WERI-Rb-1 (cell line): ENCODE measurements at regions not wholly inside any gene's neighbourhood (a gene's known extent, or its start where the extent isn't known, plus 50 kb on each side); places are given as distances from the start of the nearest gene placed in this dataset.

Source experiments
- DNase-seq: peaks from one replicate; pipeline ENCODE4 v3.0.0-alpha.2; 2020
- H3K27ac ChIP-seq: fragments of 250-450 bp; sonication (Bioruptor Pico); 2 replicates; pipeline ENCODE4 v1.5.1; 2020; ENCODE audit warnings: mild to moderate bottlenecking, moderate library complexity
- H3K27me3 ChIP-seq: fragments of 250-450 bp; sonication (Bioruptor Pico); 2 replicates; pipeline ENCODE4 v1.5.1; 2021; ENCODE audit warnings: mild to moderate bottlenecking, low read depth, moderate library complexity; ENCODE audit not compliant: insufficient read depth, severe bottlenecking
- H3K36me3 ChIP-seq: fragments of 250-450 bp; sonication (Bioruptor Pico); 2 replicates; pipeline ENCODE4 v1.5.1; 2020; ENCODE audit warnings: mild to moderate bottlenecking, moderate library complexity
- H3K4me3 ChIP-seq: 2 replicates; pipeline ENCODE4 v1.5.1; 2011; ENCODE audit warnings: low read depth, mild to moderate bottlenecking, control low read depth, low read length
- H3K9me3 ChIP-seq: fragments of 250-450 bp; sonication (Bioruptor Pico); 2 replicates; pipeline ENCODE4 v1.5.1; 2021; ENCODE audit warnings: mild to moderate bottlenecking, moderate library complexity; ENCODE audit not compliant: severe bottlenecking
- TF ChIP-seq, protein P1 (sequence below): IDR thresholded peaks from 2 replicates; pipeline ENCODE4 v1.5.1; 2011; ENCODE audit warnings: low read depth, mild to moderate bottlenecking, control low read depth, inconsistent platforms, low read length

- no peak overlapping the region for H3K4me3 ChIP-seq
- no peak overlapping the region for H3K27ac ChIP-seq
- no peak for DNase-seq
- TF ChIP-seq, protein P1, sequence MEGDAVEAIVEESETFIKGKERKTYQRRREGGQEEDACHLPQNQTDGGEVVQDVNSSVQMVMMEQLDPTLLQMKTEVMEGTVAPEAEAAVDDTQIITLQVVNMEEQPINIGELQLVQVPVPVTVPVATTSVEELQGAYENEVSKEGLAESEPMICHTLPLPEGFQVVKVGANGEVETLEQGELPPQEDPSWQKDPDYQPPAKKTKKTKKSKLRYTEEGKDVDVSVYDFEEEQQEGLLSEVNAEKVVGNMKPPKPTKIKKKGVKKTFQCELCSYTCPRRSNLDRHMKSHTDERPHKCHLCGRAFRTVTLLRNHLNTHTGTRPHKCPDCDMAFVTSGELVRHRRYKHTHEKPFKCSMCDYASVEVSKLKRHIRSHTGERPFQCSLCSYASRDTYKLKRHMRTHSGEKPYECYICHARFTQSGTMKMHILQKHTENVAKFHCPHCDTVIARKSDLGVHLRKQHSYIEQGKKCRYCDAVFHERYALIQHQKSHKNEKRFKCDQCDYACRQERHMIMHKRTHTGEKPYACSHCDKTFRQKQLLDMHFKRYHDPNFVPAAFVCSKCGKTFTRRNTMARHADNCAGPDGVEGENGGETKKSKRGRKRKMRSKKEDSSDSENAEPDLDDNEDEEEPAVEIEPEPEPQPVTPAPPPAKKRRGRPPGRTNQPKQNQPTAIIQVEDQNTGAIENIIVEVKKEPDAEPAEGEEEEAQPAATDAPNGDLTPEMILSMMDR: no peak
- no peaks in the 10 kb centered on the region for H3K36me3 ChIP-seq
- H3K9me3 ChIP-seq: no peaks in the 10 kb centered on the region
- peaks cover 2% of the 10 kb centered on the region for H3K27me3 ChIP-seq
These were observed 491.9 kb downstream of the MID1IP1 start for GRCh38 chrX:39293203-39293602.

- no peak for DNase-seq
- Histone ChIP-seq H3K27me3 (peaks cover 2% of the 10 kb centered on the region), H3K36me3 (no peaks in the 10 kb centered on the region), H3K4me3 (no peak overlapping the region), H3K9me3 (no peaks in the 10 kb centered on the region), H3K27ac (no peak overlapping the region)
- TF ChIP-seq, protein P1: no peak
These were observed 495.2 kb downstream of the MID1IP1 start for GRCh38 chrX:39296472-39296871.

DNA sequence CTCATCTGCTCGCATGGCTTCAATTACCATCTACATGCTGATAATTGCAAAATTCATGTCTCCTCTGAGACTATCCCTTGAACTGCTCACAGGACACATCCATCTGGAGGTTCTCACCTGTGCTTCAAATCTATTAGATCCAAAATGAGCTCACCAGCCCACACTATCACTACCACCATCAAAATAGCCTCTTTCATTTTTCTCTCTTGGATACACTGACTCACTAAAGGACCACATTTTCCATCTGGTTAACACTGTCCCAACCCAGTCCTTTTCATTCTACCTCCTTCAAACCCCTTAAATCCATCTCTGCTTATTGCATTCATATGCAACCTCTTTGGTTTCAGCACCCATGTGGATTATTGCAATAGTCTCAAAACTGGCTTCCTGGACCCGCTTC is 497.6 kb downstream of the MID1IP1 start:
- Histone ChIP-seq H3K27ac (no peak overlapping the region), H3K36me3 (no peaks in the 10 kb centered on the region), H3K4me3 (no peak overlapping the region), H3K9me3 (peaks cover 15% of the 10 kb centered on the region), H3K27me3 (peaks cover 2% of the 10 kb centered on the region)
- DNase-seq: no peak
- TF ChIP-seq, protein P1: no peak

GRCh38 chrX:39299615-39300014 is 498.4 kb downstream of the MID1IP1 start:
- TF ChIP-seq, protein P1: no peak
- DNase-seq: no peak
- Histone ChIP-seq H3K27ac (no peak overlapping the region), H3K9me3 (peaks cover 15% of the 10 kb centered on the region), H3K36me3 (no peaks in the 10 kb centered on the region), H3K4me3 (no peak overlapping the region), H3K27me3 (peaks cover 2% of the 10 kb centered on the region)

DNA sequence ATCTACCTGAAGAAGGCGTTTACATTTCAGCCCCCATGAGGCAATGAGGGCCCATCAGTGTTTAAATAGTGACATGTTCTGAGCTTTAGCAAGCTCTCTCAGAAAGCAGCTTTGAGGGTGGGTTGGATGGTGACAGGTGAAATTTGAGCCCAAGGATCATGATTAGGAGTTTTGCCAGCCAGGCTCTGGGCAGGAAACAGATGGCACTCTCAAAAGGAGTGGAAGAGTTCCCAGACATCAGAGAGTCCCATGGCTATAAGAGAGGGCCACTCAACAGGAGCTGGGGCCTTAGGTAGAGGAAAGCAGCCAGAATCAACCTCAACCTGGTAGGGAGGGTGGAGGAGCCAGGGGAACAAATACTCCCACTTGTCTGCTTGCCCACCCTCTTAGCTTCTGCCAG is 499.8 kb downstream of the MID1IP1 start:
- peaks cover 15% of the 10 kb centered on the region for H3K9me3 ChIP-seq

DNA sequence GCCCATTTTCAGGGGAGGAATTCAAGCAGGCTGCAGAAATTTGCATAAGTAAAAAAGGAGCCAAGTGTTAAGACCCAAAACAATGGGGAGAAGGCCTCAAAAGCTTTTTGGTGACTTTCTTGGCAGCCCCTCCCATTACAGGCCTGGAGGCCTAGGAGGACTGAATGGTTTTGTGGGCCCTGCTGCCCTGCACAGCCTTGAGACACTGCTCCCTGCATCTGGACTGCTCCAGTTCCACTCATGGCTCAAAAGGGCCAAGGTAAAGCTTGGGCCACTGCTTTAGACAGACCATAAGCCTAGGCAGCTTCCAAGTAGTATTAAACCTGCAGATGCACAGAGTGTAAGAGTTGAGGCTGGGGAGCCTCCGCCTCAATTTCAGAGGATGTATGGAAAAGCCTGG is 501.6 kb downstream of the MID1IP1 start:
- TF ChIP-seq, protein P1: no peak
- Histone ChIP-seq H3K36me3 (no peaks in the 10 kb centered on the region), H3K27ac (no peak overlapping the region), H3K27me3 (no peaks in the 10 kb centered on the region), H3K4me3 (no peak overlapping the region), H3K9me3 (peaks cover 15% of the 10 kb centered on the region)
- no peak for DNase-seq

More for the DNA sequence above, 499.8 kb downstream of the MID1IP1 start:
- peak overlapping the region; percentile 35; the same call in 1 of the 2 replicates for H3K27ac ChIP-seq
- peaks cover 2% of the 10 kb centered on the region for H3K27me3 ChIP-seq
- no peaks in the 10 kb centered on the region for H3K36me3 ChIP-seq
- TF ChIP-seq, protein P1: no peak
- H3K4me3 ChIP-seq: no peak overlapping the region
- peak; percentile 19 for DNase-seq
